ENCODE measurements at regions not wholly inside any gene's neighbourhood (a gene's known extent, or its start where the extent isn't known, plus 50 kb on each side); places are given as distances from the start of the nearest gene placed in this dataset.

DNA sequence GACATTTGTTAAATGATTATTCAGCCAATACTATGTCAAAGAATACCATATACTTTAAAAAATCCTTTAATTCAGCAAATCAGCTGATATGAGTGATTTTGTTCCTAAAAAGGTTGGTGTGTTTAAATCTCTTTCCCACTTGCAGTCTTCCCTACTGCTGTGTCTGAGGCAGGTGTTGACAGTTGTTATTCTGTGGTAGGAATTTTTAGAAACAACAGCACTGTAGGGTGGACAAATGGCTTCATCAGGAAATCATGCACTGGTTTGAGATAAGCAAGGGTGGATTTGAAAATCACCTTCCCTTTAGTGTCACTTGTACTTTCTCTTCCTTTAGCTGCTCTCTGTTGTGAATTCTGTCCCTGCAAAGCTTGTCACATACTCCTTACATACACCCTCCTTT, 213.7 kb upstream of the SGK1 start:
- Mint-ChIP-seq H3K4me3 (no peak overlapping the region), H3K27me3 (no peaks in the 10 kb centered on the region), H3K9me3 (no peaks in the 10 kb centered on the region), H3K36me3 (ENCODE audit: low read depth) (no peaks in the 10 kb centered on the region), H3K27ac (no peak overlapping the region), H3K4me1 (no peaks in the 10 kb centered on the region)
- CTCF ChIA-PET: no interaction called here
- DNase-seq: no peak
- no peak for ATAC-seq (ENCODE audit: low read depth)
- TF ChIP-seq CTCF (IDR thresholded peaks at IDR 0.05): no peak
- intact Hi-C loops (cut with micrococcal nuclease): no loop called here
- POLR2A ChIA-PET: no interaction called here

DNA sequence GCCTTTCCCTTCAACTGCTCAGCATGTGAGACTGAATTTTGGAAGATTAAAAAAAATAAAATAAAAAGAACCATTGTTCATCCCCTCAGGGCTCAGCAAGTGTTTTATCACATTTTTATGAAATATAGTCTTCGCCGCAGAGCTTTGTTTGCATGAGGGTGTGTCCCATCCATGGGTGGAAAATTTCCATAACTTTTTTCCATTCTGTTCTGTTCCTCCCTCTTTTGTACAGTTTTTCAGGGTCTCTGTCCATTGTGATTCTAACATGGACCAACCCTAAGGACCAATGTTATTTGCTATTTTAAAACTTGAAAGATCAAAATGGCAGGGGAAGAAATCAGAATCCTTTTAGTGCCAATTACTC, 213.3 kb upstream of the SGK1 start:
- ATAC-seq (ENCODE audit: low read depth) (no peak), DNase-seq (no peak)
- CTCF ChIA-PET: no interaction called here
- H3K4me3 Mint-ChIP-seq: no peak overlapping the region
- POLR2A ChIA-PET: no interaction called here
- no peaks in the 10 kb centered on the region for H3K27me3 Mint-ChIP-seq
- H3K4me1 Mint-ChIP-seq: no peaks in the 10 kb centered on the region
- H3K36me3 Mint-ChIP-seq (ENCODE audit: low read depth): no peaks in the 10 kb centered on the region
- no peak for TF ChIP-seq CTCF (IDR thresholded peaks at IDR 0.05)
- intact Hi-C loops (cut with micrococcal nuclease): no loop called here
- H3K27ac Mint-ChIP-seq: no peak overlapping the region
- no peaks in the 10 kb centered on the region for H3K9me3 Mint-ChIP-seq

GRCh38 chr6:134529921-134530320, 212.0 kb upstream of the SGK1 start:
- ChIA-PET CTCF (no interaction called here), POLR2A (no interaction called here)
- H3K27ac Mint-ChIP-seq: no peak overlapping the region
- no peaks in the 10 kb centered on the region for H3K36me3 Mint-ChIP-seq (ENCODE audit: low read depth)
- no peak for TF ChIP-seq CTCF (IDR thresholded peaks at IDR 0.05)
- ATAC-seq (ENCODE audit: low read depth) (no peak), DNase-seq (no peak)
- no peaks in the 10 kb centered on the region for H3K4me1 Mint-ChIP-seq
- H3K4me3 Mint-ChIP-seq: no peak overlapping the region
- intact Hi-C loops (cut with micrococcal nuclease): no loop called here
- H3K27me3 Mint-ChIP-seq: no peaks in the 10 kb centered on the region
- H3K9me3 Mint-ChIP-seq: no peaks in the 10 kb centered on the region

DNA sequence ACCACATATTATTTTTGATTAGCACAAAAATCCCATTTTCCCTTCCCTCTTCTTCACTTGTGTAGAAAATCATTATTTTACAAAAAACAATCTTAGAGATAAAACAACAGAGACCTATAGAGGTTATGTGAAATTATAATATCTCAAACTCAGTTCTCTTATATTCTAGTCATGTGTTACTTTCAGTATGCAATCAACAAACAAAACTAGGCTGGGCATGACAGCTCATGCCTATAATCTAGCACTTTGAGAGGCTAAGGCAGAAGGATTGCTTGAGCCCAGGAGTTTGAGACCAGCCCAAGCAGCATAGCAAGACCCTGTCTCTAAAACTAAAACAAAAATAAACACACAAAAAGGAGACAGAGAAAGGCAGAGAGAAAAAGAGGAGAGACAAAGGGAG, 211.4 kb upstream of the SGK1 start:
- ATAC-seq (ENCODE audit: low read depth): no peak
- no peaks in the 10 kb centered on the region for H3K36me3 Mint-ChIP-seq (ENCODE audit: low read depth)
- no peak for DNase-seq
- no peaks in the 10 kb centered on the region for H3K27me3 Mint-ChIP-seq
- TF ChIP-seq CTCF (IDR thresholded peaks at IDR 0.05): no peak
- ChIA-PET CTCF (no interaction called here), POLR2A (no interaction called here)
- H3K9me3 Mint-ChIP-seq: no peaks in the 10 kb centered on the region
- H3K27ac Mint-ChIP-seq: no peak overlapping the region
- H3K4me3 Mint-ChIP-seq: no peak overlapping the region
- intact Hi-C loops (cut with micrococcal nuclease): no loop called here
- H3K4me1 Mint-ChIP-seq: no peaks in the 10 kb centered on the region

GRCh38 chr6:134527108-134527787, 209.3 kb upstream of the SGK1 start:
- Mint-ChIP-seq H3K4me1 (no peaks in the 10 kb centered on the region), H3K27me3 (no peaks in the 10 kb centered on the region), H3K4me3 (no peak overlapping the region), H3K27ac (no peak overlapping the region), H3K36me3 (ENCODE audit: low read depth) (no peaks in the 10 kb centered on the region), H3K9me3 (no peaks in the 10 kb centered on the region)
- ATAC-seq (ENCODE audit: low read depth): no peak
- no peak for TF ChIP-seq CTCF (IDR thresholded peaks at IDR 0.05)
- CTCF ChIA-PET: no interaction called here
- intact Hi-C loops (cut with micrococcal nuclease): no loop called here
- POLR2A ChIA-PET: no interaction called here
- DNase-seq: no peak
